ENCODE measurements at regions not wholly inside any gene's neighbourhood (a gene's known extent, or its start where the extent isn't known, plus 50 kb on each side); places are given as distances from the start of the nearest gene placed in this dataset.

GRCh38 chr9:79143211-79143610 is 428.6 kb upstream of the TLE4 start:
- TF ChIP-seq CTCF (conservative IDR thresholded peaks at IDR 0.05; ENCODE audit: low read length) (no peak), EZH2phosphoT487 (IDR thresholded peaks at IDR 0.05; ENCODE audit: borderline replicate concordance) (no peak)
